ENCODE measurements at regions not wholly inside any gene's neighbourhood (a gene's known extent, or its start where the extent isn't known, plus 50 kb on each side); places are given as distances from the start of the nearest gene placed in this dataset.
A peak's percentile ranks its signal among the peaks of the same experiment; 100 is the strongest.

GRCh38 chr20:21564127-21564773 is 50.4 kb upstream of the NKX2-2 start:
- ATAC-seq (no peak), DNase-seq (no peak)
- H3K27ac Mint-ChIP-seq = peak overlapping the region in 1 of 2 donors; percentile 3
- no peaks in the 10 kb centered on the region for H3K9me3 Mint-ChIP-seq
- no peak overlapping the region for H3K4me3 Mint-ChIP-seq
- H3K27me3 Mint-ChIP-seq = peaks cover 29% of the 10 kb centered on the region
- no peaks in the 10 kb centered on the region for H3K4me1 Mint-ChIP-seq
